B cell (primary cell): ENCODE measurements at regions not wholly inside any gene's neighbourhood (a gene's known extent, or its start where the extent isn't known, plus 50 kb on each side); places are given as distances from the start of the nearest gene placed in this dataset.

Source experiments
- ATAC-seq: fragments of 200-7000 bp; cut with Tn5 transposase; one replicate; pipeline ENCODE4 v1.10.0; 2021; ENCODE audit warnings: low read depth, mild to moderate bottlenecking, moderate number of reproducible peaks, moderate library complexity
- CTCF ChIA-PET: fragments of 350-600 bp; sonication (Branson Sonifier 250); formaldehyde crosslinking; loops from one replicate; lab custom pipeline; 2021; ENCODE audit warnings: antibody characterized with exemption, inconsistent platforms; lab: Charles Lee
- POLR2A ChIA-PET: fragments of 350-600 bp; sonication (Branson Sonifier 250); formaldehyde crosslinking; loops from one replicate; lab custom pipeline; 2021; ENCODE audit warnings: antibody characterized with exemption; lab: Charles Lee
- DNase-seq: peaks from one replicate; pipeline ENCODE4 v3.0.0; 2013
- H2AFZ ChIP-seq: 2 replicates; pipeline ENCODE4 v1.6.1; 2012; ENCODE audit warnings: mild to moderate bottlenecking, low read depth, low read length; ENCODE audit not compliant: insufficient read depth, poor library complexity, severe bottlenecking
- H3K27ac ChIP-seq, 2 donors: 1 replicate in 1 of 2; 2 replicates in 1 of 2; pipeline ENCODE4 v1.5.1; 2012 to 2013; ENCODE audit warnings: low read length in 2 of 2, mild to moderate bottlenecking in 2 of 2, moderate library complexity in 1 of 2
- H3K27me3 ChIP-seq, 4 experiments: fragments of 200-600 bp in 1 of 4; sonication (generic) in 1 of 4; replicated peaks in 1 of 4; 1 replicate in 2 of 4; 2 replicates in 2 of 4; pipeline versions ENCODE4 v1.6.1 to v1.7.0; 2013 to 2016; ENCODE audit warnings: low read length in 3 of 4, mild to moderate bottlenecking in 2 of 4, mixed read lengths in 1 of 4, moderate library complexity in 1 of 4; ENCODE audit not compliant: insufficient read depth in 4 of 4, control insufficient read depth in 3 of 4; ENCODE audit errors: control extremely low read depth in 1 of 4
- H3K36me3 ChIP-seq, 2 experiments: replicated peaks in 1 of 2; 1 replicate in 1 of 2; 2 replicates in 1 of 2; pipeline versions ENCODE4 v1.6.1 to v1.7.1; 2013; ENCODE audit warnings: low read length in 1 of 2; ENCODE audit not compliant: insufficient read depth in 2 of 2, control insufficient read depth in 1 of 2; ENCODE audit errors: control extremely low read depth in 1 of 2, extremely low read depth in 1 of 2
- H3K4me1 ChIP-seq, 2 donors: fragments of 200-600 bp in 1 of 2; sonication (generic) in 1 of 2; 1 replicate in 1 of 2; 2 replicates in 1 of 2; pipeline versions ENCODE4 v1.5.1 to v1.6.1; 2013 to 2017; ENCODE audit warnings: low read length in 2 of 2; ENCODE audit not compliant: control insufficient read depth in 2 of 2, insufficient read depth in 2 of 2
- H3K4me2 ChIP-seq: replicated peaks from 2 replicates; pipeline ENCODE3; 2012; ENCODE audit warnings: mild to moderate bottlenecking, low read depth, low read length; ENCODE audit not compliant: poor library complexity, severe bottlenecking
- H3K4me3 ChIP-seq, 5 experiments: fragments of 200-600 bp in 1 of 5; sonication (generic) in 1 of 5; 1 replicate in 3 of 5; 2 replicates in 2 of 5; pipeline versions ENCODE4 v1.5.1 to v1.7.0; 2011 to 2016; ENCODE audit warnings: low read length in 4 of 5, mild to moderate bottlenecking in 4 of 5, low read depth in 2 of 5, control low read depth in 1 of 5, moderate library complexity in 1 of 5; ENCODE audit not compliant: insufficient read depth in 1 of 5; ENCODE audit errors: control extremely low read depth in 1 of 5, extremely low read depth in 1 of 5
- H3K79me2 ChIP-seq: fragments of 200-600 bp; sonication (generic); one replicate; pipeline ENCODE4 v1.6.0; 2016; ENCODE audit warnings: low read length; ENCODE audit not compliant: control insufficient read depth, insufficient read depth
- H3K9ac ChIP-seq: fragments of 200-600 bp; sonication (generic); 2 replicates; pipeline ENCODE4 v1.6.1; 2017; ENCODE audit warnings: mild to moderate bottlenecking, low read length, moderate library complexity
- H3K9me3 ChIP-seq, 3 donors: one replicate each; pipeline versions ENCODE4 v1.6.1 to v1.7.1; 2013; ENCODE audit warnings: low read length in 2 of 3; ENCODE audit not compliant: control insufficient read depth in 2 of 3, insufficient read depth in 1 of 3; ENCODE audit errors: control extremely low read depth in 1 of 3
- H4K20me1 ChIP-seq: 2 replicates; pipeline ENCODE4 v1.6.0; 2012; ENCODE audit warnings: mild to moderate bottlenecking, low read length; ENCODE audit not compliant: insufficient read depth, control insufficient read depth, poor library complexity, severe bottlenecking
- H3K27ac Mint-ChIP-seq: one replicate; pipeline ENCODE4 v1.8.0; 2021; ENCODE audit warnings: mixed read lengths
- H3K27me3 Mint-ChIP-seq: one replicate; pipeline ENCODE4 v1.8.0; 2021; ENCODE audit warnings: mixed read lengths
- H3K4me1 Mint-ChIP-seq: one replicate; pipeline ENCODE4 v1.8.0; 2021; ENCODE audit warnings: mixed read lengths
- H3K4me3 Mint-ChIP-seq: one replicate; pipeline ENCODE4 v1.8.0; 2021; ENCODE audit warnings: mixed read lengths
- H3K9me3 Mint-ChIP-seq: one replicate; pipeline ENCODE4 v1.8.0; 2022; ENCODE audit warnings: mixed read lengths; ENCODE audit not compliant: insufficient read depth
- EZH2 ChIP-seq: IDR thresholded peaks from 2 replicates; pipeline ENCODE4 v1.6.1; 2012; ENCODE audit warnings: borderline replicate concordance, low read depth, mild to moderate bottlenecking, moderate library complexity, low read length; ENCODE audit not compliant: insufficient read depth, poor library complexity, severe bottlenecking
- WGBS: methylation state at CpG from one replicate; pipeline ENCODE4 v1.1.5; 2013; ENCODE audit warnings: missing lambda C conversion rate; ENCODE audit not compliant: insufficient coverage; 5-methylcytosine and 5-hydroxymethylcytosine counted together
- intact Hi-C: fragments of 100-400 bp; cut with micrococcal nuclease; formaldehyde crosslinking; loops from one replicate; pipeline ENCODE4 v1.10.0; 2022
- TF ChIP-seq, protein P1 (sequence below): fragments of 200-600 bp; IDR thresholded peaks from one replicate; pipeline ENCODE4 v1.8.0; 2022; ENCODE audit warnings: antibody characterized with exemption, mild to moderate bottlenecking

DNA sequence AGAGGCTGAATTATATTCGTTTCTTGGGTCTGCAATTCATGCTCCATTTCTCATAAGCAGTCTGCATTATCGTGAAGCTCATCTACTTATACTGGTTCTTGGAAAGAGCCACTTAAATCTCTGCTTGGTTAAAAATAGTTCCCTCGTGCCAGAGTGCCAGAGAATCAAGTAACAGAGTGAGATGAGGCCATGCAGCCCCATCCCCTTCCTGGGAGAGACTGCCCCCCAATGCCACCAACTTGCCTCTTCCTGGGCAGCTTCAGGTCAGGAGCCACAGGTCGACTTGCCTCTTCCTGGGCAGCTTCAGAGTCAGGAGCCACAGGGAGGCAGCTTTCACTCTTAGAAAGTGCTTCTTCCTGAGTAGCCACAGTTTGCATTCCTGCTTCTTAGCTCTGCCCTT is 223.9 kb upstream of the ZBED5 start:
- no peaks in the 10 kb centered on the region for H3K9me3 ChIP-seq
- no peaks in the 10 kb centered on the region for H3K79me2 ChIP-seq
- H3K4me1 ChIP-seq = no peaks in the 10 kb centered on the region
- peaks cover 0 to 5% (median 0%) of the 10 kb centered on the region in 4 experiments for H3K27me3 ChIP-seq
- Mint-ChIP-seq H3K9me3 (no peaks in the 10 kb centered on the region), H3K4me1 (no peaks in the 10 kb centered on the region), H3K27ac (no peak overlapping the region), H3K27me3 (peaks cover 37% of the 10 kb centered on the region), H3K4me3 (no peak overlapping the region)
- ATAC-seq (no peak), DNase-seq (no peak)
- no peaks in the 10 kb centered on the region for H4K20me1 ChIP-seq
- TF ChIP-seq, protein P1, sequence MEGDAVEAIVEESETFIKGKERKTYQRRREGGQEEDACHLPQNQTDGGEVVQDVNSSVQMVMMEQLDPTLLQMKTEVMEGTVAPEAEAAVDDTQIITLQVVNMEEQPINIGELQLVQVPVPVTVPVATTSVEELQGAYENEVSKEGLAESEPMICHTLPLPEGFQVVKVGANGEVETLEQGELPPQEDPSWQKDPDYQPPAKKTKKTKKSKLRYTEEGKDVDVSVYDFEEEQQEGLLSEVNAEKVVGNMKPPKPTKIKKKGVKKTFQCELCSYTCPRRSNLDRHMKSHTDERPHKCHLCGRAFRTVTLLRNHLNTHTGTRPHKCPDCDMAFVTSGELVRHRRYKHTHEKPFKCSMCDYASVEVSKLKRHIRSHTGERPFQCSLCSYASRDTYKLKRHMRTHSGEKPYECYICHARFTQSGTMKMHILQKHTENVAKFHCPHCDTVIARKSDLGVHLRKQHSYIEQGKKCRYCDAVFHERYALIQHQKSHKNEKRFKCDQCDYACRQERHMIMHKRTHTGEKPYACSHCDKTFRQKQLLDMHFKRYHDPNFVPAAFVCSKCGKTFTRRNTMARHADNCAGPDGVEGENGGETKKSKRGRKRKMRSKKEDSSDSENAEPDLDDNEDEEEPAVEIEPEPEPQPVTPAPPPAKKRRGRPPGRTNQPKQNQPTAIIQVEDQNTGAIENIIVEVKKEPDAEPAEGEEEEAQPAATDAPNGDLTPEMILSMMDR = no peak
- no peak for TF ChIP-seq EZH2
- CTCF ChIA-PET = no interaction called here
- H3K27ac ChIP-seq = no peak overlapping the region
- WGBS = 63% methylated on average over 3 of the region's 4 CpGs
- no peak overlapping the region for H2AFZ ChIP-seq
- H3K36me3 ChIP-seq = no peaks in the 10 kb centered on the region
- H3K4me3 ChIP-seq = no peak overlapping the region
- intact Hi-C loops = no loop called here
- POLR2A ChIA-PET = no interaction called here
- H3K9ac ChIP-seq = no peak overlapping the region
- no peak overlapping the region for H3K4me2 ChIP-seq

DNA sequence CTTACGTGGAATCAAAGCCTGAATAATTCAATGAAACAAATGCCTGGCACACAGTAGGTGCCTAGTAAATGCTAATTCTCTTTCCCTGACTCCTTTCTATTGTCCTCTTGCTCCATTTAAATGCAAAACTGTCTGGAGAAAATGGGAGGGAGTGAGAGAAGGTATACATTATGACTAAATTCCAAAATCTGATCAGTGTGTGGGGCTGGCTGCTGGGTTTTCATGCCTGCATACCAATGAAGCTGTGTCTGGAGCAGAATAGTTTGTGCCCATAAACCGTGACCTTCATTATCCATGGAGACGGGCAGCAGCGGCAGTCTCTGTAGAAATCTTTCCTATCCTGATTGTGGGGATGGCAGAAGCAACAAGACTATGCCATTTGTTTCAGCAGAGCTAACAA is 223.4 kb upstream of the ZBED5 start:
- Mint-ChIP-seq H3K27ac (no peak overlapping the region), H3K4me3 (no peak overlapping the region), H3K27me3 (peaks cover 37% of the 10 kb centered on the region), H3K9me3 (no peaks in the 10 kb centered on the region), H3K4me1 (no peaks in the 10 kb centered on the region)
- Histone ChIP-seq H3K4me2 (no peak overlapping the region), H3K4me1 (no peaks in the 10 kb centered on the region), H4K20me1 (no peaks in the 10 kb centered on the region), H3K9ac (no peak overlapping the region), H3K27ac (no peak overlapping the region), H3K36me3 (no peaks in the 10 kb centered on the region), H2AFZ (no peak overlapping the region), H3K4me3 (no peak overlapping the region), H3K27me3 (peaks cover 0 to 5% (median 0%) of the 10 kb centered on the region in 4 experiments), H3K9me3 (no peaks in the 10 kb centered on the region), H3K79me2 (no peaks in the 10 kb centered on the region)
- ChIA-PET CTCF (no interaction called here), POLR2A (no interaction called here)
- intact Hi-C loops = no loop called here
- ATAC-seq (no peak), DNase-seq (no peak)
- TF ChIP-seq EZH2 = no peak
- TF ChIP-seq, protein P1 = no peak
- 93% methylated on average over 3 of the region's 4 CpGs for WGBS
